ENCODE measurements at regions not wholly inside any gene's neighbourhood (a gene's known extent, or its start where the extent isn't known, plus 50 kb on each side); places are given as distances from the start of the nearest gene placed in this dataset.

DNA sequence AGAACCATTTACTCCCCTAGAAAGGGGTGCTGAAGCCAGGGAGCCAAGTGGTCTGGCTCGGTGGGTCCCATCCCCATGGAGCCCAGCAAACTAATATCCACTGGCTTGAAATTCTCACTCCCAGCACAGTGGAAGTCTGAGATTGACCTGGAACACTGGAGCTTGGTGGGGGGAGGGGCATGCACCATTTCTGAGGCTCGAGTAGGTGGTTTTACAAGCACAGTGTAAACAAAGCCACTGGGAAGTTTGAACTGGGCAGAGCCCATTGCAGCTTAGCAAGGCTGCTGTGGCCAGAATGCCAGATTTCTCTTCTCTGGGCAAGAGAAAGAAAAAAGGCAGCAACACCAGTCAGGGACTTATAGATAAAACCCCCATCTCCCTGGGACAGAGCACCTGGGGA, 855.8 kb upstream of the CITED2 start:
- no peak overlapping the region for H3K27ac Mint-ChIP-seq (ENCODE audit: unreplicated experiment)
- TF ChIP-seq, protein P1, sequence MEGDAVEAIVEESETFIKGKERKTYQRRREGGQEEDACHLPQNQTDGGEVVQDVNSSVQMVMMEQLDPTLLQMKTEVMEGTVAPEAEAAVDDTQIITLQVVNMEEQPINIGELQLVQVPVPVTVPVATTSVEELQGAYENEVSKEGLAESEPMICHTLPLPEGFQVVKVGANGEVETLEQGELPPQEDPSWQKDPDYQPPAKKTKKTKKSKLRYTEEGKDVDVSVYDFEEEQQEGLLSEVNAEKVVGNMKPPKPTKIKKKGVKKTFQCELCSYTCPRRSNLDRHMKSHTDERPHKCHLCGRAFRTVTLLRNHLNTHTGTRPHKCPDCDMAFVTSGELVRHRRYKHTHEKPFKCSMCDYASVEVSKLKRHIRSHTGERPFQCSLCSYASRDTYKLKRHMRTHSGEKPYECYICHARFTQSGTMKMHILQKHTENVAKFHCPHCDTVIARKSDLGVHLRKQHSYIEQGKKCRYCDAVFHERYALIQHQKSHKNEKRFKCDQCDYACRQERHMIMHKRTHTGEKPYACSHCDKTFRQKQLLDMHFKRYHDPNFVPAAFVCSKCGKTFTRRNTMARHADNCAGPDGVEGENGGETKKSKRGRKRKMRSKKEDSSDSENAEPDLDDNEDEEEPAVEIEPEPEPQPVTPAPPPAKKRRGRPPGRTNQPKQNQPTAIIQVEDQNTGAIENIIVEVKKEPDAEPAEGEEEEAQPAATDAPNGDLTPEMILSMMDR (IDR thresholded peaks at IDR 0.05; ENCODE audit: partially characterized antibody, unreplicated experiment), result no peak
- H3K4me3 Mint-ChIP-seq (ENCODE audit: unreplicated experiment), result no peak overlapping the region
- no peaks in the 10 kb centered on the region for H3K4me1 Mint-ChIP-seq (ENCODE audit: low read depth, unreplicated experiment)
- peaks cover 5% of the 10 kb centered on the region for H3K36me3 Mint-ChIP-seq (ENCODE audit: unreplicated experiment)
- DNase-seq, result no peak
- peaks cover 2% of the 10 kb centered on the region for H3K9me3 Mint-ChIP-seq (ENCODE audit: unreplicated experiment)
- H3K27me3 Mint-ChIP-seq (ENCODE audit: unreplicated experiment), result no peaks in the 10 kb centered on the region

DNA sequence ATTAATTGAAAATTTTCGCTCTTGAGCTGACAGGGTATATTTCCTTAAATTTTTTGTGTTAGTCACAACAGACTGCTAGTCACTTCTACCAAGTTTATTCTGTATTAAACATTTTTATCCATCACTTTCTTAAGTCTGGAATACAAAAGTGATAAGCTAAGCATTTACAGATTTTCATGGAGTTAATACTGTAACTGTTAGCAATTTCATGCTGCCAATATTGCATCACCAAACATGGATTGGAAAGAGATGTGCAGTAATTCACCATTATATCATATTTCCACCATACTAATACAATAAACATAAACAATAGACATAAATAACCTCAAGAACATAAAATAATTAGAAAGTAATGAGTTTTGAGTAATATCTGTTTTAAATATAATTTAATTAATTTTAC, 854.0 kb upstream of the CITED2 start:
- H3K27ac Mint-ChIP-seq (ENCODE audit: unreplicated experiment), result no peak overlapping the region
- no peak overlapping the region for H3K4me3 Mint-ChIP-seq (ENCODE audit: unreplicated experiment)
- DNase-seq, result no peak
- TF ChIP-seq, protein P1 (IDR thresholded peaks at IDR 0.05; ENCODE audit: partially characterized antibody, unreplicated experiment), result no peak
- H3K27me3 Mint-ChIP-seq (ENCODE audit: unreplicated experiment), result no peaks in the 10 kb centered on the region
- H3K4me1 Mint-ChIP-seq (ENCODE audit: low read depth, unreplicated experiment), result no peaks in the 10 kb centered on the region
- no peaks in the 10 kb centered on the region for H3K9me3 Mint-ChIP-seq (ENCODE audit: unreplicated experiment)
- peaks cover 5% of the 10 kb centered on the region for H3K36me3 Mint-ChIP-seq (ENCODE audit: unreplicated experiment)

DNA sequence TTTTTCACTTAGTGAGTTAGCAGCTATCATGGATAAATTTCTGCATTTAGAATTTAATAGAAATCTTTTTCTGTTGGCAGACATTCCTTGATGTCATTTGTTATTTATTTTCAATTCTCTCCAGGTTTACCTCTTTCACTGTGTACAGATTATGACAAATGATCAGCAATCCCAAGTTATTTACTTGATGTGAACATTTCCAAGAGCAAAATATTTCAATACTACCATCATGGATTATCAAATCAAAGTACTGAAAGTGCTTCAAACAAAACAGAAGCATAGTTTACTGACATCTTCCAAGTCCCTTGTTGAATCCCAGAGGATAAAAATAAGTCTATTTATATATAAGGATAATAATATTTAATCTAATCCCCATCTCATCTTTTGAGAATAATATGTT, 852.2 kb upstream of the CITED2 start:
- H3K9me3 Mint-ChIP-seq (ENCODE audit: unreplicated experiment), result no peaks in the 10 kb centered on the region
- no peak for DNase-seq
- TF ChIP-seq, protein P1 (IDR thresholded peaks at IDR 0.05; ENCODE audit: partially characterized antibody, unreplicated experiment), result no peak
- H3K4me3 Mint-ChIP-seq (ENCODE audit: unreplicated experiment), result no peak overlapping the region
- H3K36me3 Mint-ChIP-seq (ENCODE audit: unreplicated experiment), result peaks cover 5% of the 10 kb centered on the region
- no peak overlapping the region for H3K27ac Mint-ChIP-seq (ENCODE audit: unreplicated experiment)
- H3K4me1 Mint-ChIP-seq (ENCODE audit: low read depth, unreplicated experiment), result no peaks in the 10 kb centered on the region
- H3K27me3 Mint-ChIP-seq (ENCODE audit: unreplicated experiment), result no peaks in the 10 kb centered on the region

DNA sequence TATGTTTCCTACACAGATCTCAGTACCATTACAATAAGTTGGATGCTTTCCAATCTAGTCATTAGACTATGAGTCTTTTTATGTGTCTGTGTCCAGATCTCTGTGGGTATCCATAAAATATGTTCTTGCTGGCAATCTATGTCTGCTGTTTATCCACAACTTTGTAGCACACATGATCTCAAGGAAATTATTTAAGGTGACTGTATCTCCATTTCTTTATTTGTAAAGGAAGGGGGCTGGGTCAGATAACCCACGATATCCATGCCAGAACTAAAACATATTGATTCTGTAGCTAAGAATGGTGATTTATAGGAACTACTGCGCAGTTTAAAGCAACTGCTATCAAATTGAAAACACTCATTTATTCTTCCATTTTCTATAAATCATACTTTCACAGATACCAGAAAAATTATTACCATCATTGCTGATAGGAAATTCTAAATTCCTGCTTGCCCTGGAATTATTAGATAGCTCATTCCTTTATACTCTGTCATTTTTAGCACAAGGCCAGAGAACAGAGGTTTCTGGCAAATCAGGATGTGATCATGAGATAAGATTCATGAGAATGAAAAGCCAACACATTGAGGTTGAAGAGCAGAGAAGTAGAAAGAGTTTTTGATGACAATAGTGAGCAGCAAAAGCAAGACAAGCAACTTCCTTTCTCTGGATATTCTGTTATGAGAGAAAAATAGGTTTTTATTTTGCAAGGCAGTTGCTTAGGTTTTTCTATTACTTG, 851.4 kb upstream of the CITED2 start:
- Mint-ChIP-seq H3K27ac (ENCODE audit: unreplicated experiment) (no peak overlapping the region), H3K4me3 (ENCODE audit: unreplicated experiment) (no peak overlapping the region), H3K9me3 (ENCODE audit: unreplicated experiment) (no peaks in the 10 kb centered on the region), H3K27me3 (ENCODE audit: unreplicated experiment) (no peaks in the 10 kb centered on the region), H3K4me1 (ENCODE audit: low read depth, unreplicated experiment) (no peaks in the 10 kb centered on the region), H3K36me3 (ENCODE audit: unreplicated experiment) (peaks cover 5% of the 10 kb centered on the region)
- TF ChIP-seq, protein P1 (IDR thresholded peaks at IDR 0.05; ENCODE audit: partially characterized antibody, unreplicated experiment), result no peak
- no peak for DNase-seq

DNA sequence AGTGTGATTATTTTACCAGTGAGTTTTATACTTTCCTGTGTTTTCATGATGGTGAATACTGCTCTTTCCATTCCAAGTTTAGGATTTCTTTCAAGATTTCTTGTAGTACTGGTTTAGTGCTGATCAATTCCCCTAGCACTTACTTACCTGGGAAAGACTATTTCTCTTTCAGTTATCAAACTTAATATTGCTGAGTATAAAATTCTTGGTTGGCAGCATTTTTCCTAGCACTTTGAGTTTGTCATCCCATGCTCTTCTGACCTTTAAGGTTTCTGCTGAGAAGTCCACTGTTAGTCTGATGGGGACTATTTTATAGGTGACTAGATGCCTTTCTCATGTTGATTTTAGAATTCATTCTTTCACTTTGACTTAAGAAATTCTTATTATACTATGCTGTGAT, 842.8 kb upstream of the CITED2 start:
- H3K9me3 Mint-ChIP-seq (ENCODE audit: unreplicated experiment), result peaks cover 6% of the 10 kb centered on the region
- no peaks in the 10 kb centered on the region for H3K36me3 Mint-ChIP-seq (ENCODE audit: unreplicated experiment)
- no peak overlapping the region for H3K27ac Mint-ChIP-seq (ENCODE audit: unreplicated experiment)
- H3K4me3 Mint-ChIP-seq (ENCODE audit: unreplicated experiment), result no peak overlapping the region
- no peaks in the 10 kb centered on the region for H3K4me1 Mint-ChIP-seq (ENCODE audit: low read depth, unreplicated experiment)
- no peaks in the 10 kb centered on the region for H3K27me3 Mint-ChIP-seq (ENCODE audit: unreplicated experiment)
- TF ChIP-seq, protein P1 (IDR thresholded peaks at IDR 0.05; ENCODE audit: partially characterized antibody, unreplicated experiment), result no peak
- DNase-seq, result no peak

All from glutamatergic neuron (in vitro differentiated cells).